GM08714 (cell line): ENCODE measurements at regions not wholly inside any gene's neighbourhood (a gene's known extent, or its start where the extent isn't known, plus 50 kb on each side); places are given as distances from the start of the nearest gene placed in this dataset.

Source experiments
- H3K4me3 ChIP-seq: fragments of 200-500 bp; sonication (Bioruptor generic); 2 replicates; pipeline ENCODE4 v1.5.1; 2014; ENCODE audit warnings: mild to moderate bottlenecking, low read length, inconsistent platforms
- ZNF274 ChIP-seq: IDR thresholded peaks from 2 replicates; pipeline ENCODE4 v1.6.1; 2012; ENCODE audit warnings: mild to moderate bottlenecking, low read depth, low read length

DNA sequence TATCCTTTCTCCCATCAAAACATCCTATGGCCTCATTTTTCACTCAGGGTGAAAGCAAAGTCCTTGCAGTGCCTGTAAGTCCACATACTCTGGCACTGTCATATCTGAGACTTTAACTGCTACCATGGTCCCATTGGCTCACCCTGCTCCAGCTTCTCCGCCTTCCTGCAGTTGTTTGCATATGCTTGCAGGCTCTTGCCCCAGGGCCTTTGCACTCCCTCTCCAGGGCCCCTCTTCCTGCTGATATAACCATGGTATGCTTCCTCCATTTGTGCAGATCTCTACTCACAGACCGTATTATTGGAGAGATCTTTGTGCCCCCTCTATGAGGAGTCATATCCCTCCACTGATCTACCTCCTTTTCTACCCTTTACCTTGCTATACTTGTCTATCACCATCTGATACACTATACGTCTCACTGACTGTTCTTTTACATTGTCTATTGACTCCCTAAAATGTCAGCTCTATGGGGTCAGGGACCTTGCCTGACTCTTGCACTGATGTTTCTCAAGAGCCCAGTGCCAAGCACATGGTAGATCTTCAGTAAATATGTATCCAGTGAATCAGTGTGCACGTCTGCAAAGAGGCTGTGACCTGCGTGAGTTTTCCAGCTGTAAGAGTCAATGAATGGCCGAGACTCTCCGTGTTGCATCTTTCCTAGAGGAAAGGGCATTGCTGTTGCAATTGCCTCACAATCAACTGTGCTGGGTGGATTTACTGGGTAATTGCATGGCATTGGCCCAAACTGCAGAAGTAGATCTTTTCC lies 81.7 kb upstream of the CPEB4 start:
- H3K4me3 ChIP-seq, result no peak overlapping the region
- TF ChIP-seq ZNF274, result no peak

DNA sequence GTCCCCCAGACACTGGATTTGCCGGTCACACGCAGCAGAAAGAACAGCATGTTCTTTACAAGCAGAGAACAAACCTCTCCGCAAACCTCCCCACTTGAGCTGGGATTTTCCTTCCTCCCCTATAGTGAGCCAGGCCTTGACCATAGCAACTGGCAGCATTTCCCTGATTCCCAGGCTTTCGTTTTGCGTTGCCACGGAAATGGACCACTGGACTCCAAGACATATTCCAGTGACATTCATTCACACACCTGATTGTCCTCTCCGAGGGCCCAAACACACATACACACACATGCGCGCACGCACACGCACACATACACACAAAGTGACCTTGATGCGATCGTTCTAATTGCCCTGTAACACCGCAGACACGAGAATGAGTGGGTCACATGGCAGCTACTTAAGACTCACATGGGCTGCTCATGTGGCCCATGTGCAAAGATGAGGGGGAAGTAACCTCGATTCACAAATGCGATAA lies 80.9 kb upstream of the CPEB4 start:
- no peak overlapping the region for H3K4me3 ChIP-seq
- no peak for TF ChIP-seq ZNF274

DNA sequence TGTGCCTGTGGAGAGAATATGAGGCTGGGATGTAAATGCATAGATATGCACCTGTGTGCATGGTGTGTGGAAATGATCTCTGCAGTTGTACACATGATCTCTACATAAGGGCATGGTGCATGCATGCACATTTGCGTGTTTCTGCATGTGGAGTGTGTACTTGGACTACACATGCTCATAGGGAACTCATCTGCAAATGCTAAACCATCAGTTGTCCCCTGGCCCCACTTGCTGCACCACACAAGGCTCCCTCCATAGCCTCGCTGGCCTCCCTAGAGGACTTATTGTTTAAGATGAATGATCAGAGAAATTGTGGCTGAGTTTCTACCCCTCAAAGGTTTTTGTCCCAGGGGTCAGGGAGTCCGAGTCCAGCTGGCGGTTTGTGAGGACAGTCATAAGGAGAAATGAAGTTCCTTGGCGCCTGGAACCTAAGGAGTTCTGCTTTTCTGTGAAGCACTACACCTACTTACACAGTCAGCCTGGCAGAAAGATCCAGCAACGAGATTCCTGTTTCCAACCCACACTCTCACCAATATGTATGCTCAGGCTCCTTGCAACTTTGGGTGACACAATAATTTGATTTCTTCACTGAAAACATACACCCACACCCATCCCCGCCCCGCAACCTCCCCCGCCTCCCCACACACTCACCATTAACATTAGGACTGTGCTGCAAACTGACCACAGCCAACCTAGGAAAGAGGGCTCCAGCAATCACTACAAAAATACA lies 79.9 kb upstream of the CPEB4 start:
- H3K4me3 ChIP-seq, result no peak overlapping the region
- TF ChIP-seq ZNF274, result no peak

DNA sequence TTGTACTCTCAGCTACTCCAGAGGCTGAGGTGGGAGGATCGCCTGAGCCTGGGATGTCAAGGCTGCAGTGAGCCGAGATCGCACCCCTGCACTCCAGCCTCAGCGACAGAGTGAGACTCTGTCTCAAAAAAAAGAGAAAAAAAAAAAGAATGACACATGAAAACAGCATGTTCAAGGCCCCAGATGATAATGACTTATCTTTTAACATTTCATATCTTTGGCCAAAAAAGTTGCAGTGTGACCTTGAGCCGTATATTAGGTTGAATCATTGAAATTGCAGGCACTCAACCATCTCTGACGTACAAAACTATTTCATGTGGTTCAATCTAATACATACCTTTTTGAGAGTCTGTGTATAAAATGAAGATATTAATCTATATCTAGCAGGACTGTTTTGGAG lies 79.1 kb upstream of the CPEB4 start:
- TF ChIP-seq ZNF274, result no peak
- no peak overlapping the region for H3K4me3 ChIP-seq

DNA sequence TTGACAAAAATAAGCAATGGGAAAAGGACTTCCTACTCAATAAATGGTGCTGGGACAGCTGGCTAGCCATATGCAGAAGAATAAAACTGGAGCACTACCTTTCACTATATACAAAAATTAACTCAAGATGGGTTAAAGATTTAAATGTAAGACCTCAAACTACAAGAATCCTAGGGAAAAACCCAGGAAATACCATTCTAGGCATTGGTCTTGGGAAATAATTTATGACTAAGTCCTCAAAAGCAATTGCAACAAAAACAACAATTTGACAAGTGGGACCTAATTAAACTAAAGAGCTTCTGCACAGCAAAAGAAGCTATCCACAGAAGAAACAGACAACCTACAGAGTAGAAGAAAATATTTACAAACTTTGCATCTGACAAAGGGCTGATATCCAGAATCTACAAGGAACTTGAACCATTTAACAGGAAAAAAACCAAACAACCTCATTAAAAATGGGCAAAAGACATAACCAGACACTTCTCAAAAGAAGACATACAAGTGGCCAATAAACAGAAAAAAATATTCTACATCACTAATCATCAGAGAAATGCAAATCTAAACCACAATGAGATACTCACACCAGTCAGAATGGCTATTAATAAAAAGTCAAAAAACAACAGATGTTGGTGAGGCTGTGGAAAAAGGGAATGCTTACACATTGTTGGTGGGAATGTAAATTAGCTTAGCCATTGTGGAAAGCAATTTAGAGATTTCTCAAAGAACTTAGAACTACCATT lies 75.2 kb upstream of the CPEB4 start:
- no peak overlapping the region for H3K4me3 ChIP-seq
- no peak for TF ChIP-seq ZNF274

DNA sequence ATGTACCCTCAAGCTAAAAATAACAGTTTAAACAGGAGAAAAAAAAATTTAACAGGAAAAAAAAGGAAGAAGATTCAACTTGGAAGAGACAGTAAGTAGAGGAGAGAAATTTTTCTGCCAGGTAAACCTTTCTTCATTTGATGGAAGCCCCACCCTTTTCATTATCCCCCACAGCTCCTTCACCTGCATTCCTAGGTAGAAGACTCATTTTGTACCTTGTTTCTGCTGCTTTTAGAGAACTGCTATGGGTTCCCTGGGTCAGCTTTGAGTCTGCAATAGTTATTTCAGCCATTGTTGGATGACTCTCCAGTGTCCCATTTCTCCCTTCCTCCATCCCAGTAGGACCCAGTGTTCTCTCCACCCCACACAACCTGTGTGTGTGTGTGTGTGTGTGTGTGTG lies 74.1 kb upstream of the CPEB4 start:
- TF ChIP-seq ZNF274, result no peak

DNA sequence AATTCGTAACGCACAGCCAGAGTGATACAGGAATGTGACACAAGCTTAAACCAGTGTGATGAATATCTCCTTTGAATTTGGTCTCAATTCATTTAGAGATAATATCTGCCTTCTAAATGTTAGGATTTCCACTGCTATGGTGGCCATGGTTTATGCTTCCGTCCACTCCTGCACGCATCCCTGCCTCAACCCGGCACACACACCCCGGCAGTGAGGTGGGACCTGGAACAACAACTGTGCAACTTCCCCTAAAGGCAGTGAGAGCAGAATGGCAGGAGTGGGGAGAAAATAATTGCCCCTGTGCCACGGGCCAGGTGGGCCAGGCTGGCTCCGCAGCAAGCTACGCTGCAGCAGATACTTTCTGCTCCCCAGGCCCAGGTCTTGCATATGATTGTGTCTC lies 72.6 kb upstream of the CPEB4 start:
- no peak for TF ChIP-seq ZNF274
- no peak overlapping the region for H3K4me3 ChIP-seq

More for the DNA sequence above, 74.1 kb upstream of the CPEB4 start:
- no peak overlapping the region for H3K4me3 ChIP-seq

DNA sequence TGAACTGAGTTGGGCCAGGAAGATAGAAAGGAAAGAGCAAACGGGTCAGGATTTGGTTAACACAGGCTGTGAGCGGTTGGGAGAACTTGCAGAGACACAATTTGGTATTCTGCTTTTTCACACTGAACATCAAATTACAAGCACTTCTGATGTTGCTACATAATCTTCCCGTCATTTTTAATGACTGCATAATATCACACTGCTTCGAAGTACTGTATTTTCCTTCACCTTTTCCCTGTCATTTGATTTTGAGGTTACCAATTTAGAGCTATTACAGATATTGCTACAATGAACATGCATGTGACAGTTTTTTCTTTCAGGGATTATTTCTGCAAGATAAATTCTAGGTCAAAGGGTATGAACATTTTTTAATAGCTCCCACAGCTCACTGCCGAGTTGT lies 71.4 kb upstream of the CPEB4 start:
- TF ChIP-seq ZNF274, result no peak
- H3K4me3 ChIP-seq, result no peak overlapping the region

DNA sequence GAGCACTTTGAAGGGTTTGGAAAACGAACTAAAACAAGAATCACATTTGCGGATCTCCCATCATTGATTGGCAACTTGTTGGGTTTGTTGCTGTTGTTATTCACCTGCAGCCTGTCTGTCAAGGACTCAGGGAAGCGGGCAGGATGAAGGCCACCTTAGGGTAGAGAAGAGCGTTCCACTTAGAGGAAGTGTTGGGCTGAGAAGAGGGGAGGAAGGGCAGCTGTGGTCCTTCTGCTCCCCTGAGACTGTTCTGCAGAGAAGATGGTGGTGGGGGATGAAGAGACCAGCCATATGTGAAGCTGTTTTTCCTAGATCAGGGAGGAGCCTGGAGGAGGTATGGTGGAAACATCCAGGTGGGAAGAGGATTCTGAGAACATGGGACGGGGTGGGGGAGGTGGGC lies 70.6 kb upstream of the CPEB4 start:
- no peak for TF ChIP-seq ZNF274

DNA sequence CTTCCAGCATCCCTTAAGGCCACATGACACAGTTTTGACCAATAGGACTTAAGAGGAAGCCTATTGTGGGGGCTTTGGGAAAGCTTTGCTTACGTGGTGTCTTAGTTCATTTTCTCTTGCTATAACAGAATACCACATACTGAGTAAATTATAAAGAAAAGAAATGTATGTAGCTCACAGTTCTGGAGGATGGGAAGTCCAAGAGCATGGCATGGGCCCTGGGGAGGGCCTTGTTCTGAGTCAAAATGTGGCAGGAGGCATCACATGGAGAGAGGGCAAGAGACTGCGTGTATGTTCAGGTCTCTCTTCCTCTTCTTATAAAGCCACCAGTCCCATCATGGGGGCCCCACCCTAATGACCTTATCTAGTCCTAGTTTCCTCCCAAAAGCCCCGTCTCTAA lies 68.6 kb upstream of the CPEB4 start:
- TF ChIP-seq ZNF274, result no peak
- H3K4me3 ChIP-seq, result no peak overlapping the region

More for the DNA sequence above, 70.6 kb upstream of the CPEB4 start:
- H3K4me3 ChIP-seq, result no peak overlapping the region

DNA sequence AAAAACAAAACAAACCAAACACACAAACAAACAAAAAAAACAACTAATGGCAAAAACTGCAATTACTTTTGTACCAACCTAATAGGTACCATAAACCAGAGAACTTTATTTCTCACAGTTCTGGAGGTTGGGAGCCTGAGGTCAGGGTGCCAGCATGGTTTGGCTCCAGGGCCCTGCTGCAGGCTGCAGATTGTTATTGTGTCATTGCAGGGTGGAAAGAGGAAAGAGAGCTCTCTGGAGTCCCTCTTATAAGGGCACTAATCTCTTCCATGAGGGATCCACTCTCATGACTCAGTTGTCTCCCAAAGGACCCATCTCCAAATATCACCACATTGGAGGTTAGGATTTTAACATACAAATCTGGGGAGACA lies 64.9 kb upstream of the CPEB4 start:
- H3K4me3 ChIP-seq, result no peak overlapping the region; the same call in 1 of the 2 replicates
- TF ChIP-seq ZNF274, result no peak

DNA sequence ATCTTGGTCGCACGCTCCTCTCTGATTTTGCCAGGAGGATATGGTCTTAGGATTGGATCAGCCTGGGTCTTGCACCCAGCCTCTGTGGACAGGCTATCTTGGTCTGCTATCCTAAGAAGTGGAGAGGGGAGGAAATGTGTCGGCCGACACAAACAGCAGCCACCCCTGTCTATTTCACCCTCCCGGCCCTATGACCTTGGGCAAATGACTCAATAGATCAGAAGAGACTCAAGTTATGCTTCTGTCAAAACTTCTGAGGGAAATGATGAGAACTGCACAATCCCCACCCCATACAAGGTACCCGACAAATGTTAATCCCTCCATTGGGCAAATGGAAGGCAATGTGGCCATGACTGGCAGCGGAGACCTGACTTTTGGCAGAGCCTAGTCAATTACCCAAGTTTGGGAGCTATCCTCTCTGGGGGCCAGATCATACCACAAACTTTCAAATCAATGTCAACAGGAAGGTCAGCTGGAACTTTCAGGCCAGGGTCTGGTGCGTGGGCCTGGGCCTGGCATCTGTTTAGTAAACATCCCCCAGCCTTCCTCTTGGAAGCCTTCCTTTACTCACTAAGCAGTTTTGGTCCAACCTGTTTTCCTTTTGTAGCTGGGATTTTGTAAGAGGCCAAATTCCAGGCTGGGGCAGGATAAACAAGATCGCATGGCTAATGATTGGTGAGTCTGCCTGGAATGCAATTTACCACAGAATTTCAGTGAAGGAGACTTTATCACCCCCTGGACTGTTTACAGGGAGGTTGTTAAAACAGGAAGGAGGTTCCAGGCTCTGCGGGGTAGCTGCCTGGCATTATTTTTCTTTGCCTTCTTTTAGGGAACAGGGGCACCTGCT lies 64.2 kb upstream of the CPEB4 start:
- H3K4me3 ChIP-seq, result no peak overlapping the region
- TF ChIP-seq ZNF274, result no peak

DNA sequence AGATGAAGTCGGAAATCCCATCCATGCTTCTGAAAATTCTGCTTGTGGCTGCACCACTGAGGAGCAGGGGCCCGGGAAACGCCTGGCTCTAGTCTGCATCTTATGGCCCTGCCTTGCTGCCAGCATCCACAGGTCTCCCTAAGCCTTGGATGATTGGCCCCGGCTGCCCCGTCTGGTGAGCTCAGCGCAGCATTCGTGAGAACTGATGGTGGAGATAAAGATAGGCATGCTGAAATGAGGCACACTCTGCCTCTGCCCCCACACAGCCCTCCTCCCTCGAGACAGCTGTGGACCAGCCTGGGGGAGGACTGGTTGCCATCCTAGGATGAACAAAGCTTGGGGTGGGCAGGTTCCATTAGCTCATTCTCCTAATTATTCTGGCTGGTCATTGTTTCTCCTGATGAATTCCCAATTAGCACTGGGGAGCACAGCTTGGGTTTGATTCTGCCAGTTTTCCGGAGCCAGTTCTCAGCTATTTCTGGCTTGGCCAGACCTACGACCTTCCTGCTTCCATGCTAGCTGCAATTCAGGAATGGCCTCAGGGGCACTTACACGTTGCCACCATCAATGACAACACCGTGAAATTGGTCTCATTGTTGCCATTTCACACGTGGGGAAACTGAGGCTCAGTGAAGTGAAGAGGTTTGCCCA lies 62.8 kb upstream of the CPEB4 start:
- no peak for TF ChIP-seq ZNF274
- H3K4me3 ChIP-seq, result no peak overlapping the region

DNA sequence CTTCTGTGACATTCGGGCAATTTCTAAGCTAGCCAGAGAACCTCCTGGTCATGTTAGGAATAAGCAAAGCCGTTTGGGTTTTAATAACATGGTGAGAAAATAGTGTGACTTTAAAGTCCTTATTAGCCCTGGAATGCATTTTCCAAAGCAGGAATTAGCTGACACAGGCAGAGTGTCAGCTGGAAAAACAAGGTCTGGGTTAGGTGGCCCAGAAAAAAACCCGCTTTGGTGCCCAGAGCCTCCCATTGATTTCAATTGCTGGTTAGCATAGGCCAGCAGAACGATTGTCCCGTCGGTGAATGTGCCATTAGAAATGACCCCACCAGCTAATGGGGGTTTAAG lies 62.1 kb upstream of the CPEB4 start:
- no peak for TF ChIP-seq ZNF274
- no peak overlapping the region for H3K4me3 ChIP-seq
